ENCODE measurements at regions not wholly inside any gene's neighbourhood (a gene's known extent, or its start where the extent isn't known, plus 50 kb on each side); places are given as distances from the start of the nearest gene placed in this dataset.
"Not testable (repeated sequence)": the region's sequence is repeated elsewhere in the genome, so short reads cannot be mapped to it uniquely, and the experiment has no call there.

- DNase-seq (ENCODE audit: extremely low read depth, low read depth): no peak
These were observed 1227.2 kb downstream of the JRKL start for GRCh38 chr11:97617031-97617430.

- no peak for DNase-seq (ENCODE audit: extremely low read depth, low read depth)
These were observed 1230.2 kb downstream of the JRKL start for GRCh38 chr11:97620007-97620406.

DNA sequence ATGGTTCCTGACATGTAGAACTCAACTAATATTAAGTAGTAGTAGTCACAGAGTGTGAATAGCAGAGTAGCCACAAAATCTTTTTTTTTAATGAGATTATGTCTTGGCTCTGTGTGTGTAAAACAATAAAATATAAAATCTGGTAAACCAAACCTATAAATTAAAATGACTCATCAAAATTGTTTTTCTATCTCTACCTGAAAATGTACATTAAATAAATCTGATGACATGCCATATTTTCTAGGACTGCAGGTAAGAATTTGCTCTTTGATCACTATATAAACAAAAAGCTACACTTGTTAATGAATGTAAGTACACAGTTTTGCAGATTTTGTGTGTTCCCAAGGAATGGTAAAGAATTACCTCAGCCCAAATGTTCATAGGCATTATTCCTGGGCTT is 1231.5 kb downstream of the JRKL start:
- DNase-seq (ENCODE audit: extremely low read depth, low read depth): no peak

DNA sequence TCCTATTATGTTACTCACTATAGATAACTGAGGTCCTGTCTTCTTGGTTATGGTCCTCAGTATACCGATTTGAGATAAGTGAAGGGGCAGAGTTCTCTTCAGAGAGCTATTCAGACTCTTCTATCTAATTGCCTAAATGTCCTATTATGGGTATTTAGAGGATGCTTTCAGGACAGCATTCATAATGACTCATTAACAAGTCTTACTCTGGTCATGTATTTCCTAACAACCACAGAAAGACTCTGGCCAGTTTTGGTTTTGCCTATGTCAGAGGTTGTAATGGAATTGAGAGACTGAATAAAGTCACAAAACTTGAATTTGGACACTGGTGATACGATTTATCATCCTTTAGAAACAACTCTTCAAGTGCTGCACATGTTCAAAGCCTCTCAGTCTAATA is 1233.0 kb downstream of the JRKL start:
- no peak for DNase-seq (ENCODE audit: extremely low read depth, low read depth)

GRCh38 chr11:97636741-97637140 is 1246.9 kb downstream of the JRKL start:
- DNase-seq (ENCODE audit: extremely low read depth, low read depth): not testable (repeated sequence)

GRCh38 chr11:97637701-97638100 is 1247.9 kb downstream of the JRKL start:
- DNase-seq (ENCODE audit: extremely low read depth, low read depth): no peak

- DNase-seq (ENCODE audit: extremely low read depth, low read depth): no peak
These were observed 1248.9 kb downstream of the JRKL start for GRCh38 chr11:97638641-97639224.

DNA sequence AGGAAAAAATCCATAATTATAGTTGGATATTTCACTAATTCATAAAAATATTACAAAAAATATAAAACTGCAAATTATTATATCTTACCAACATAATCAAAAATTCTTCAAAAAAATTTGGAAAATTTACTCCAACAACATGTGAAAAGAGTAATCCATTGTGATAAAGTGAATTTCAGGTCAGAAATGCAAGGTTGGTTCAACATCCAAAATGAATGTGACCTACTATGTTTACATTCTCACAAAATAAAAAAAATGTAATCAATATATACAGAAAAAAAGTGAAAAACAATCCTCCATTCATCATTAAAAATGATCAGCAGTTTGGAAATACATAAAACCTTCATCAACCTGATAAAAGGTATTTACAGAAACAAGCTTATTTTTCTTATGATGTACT is 1252.2 kb downstream of the JRKL start:
- DNase-seq (ENCODE audit: extremely low read depth, low read depth): no peak

DNA sequence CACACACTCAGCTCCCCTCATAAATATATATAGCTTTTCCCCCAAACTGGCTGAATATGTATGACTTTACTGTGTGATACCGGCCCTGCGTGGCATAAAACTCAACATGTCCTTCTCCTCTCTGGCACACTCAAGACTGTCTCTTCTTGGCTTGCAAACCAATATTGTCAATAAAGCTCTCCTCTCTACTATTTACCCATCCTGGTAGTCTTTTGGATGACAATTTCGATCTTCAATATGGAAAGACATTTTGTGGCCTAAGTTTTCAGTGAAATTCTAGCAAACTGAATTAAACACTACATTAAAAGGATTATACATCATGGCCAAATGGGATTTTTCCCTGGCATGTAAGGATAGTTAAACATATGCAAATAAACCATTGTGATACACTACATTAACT is 1255.9 kb downstream of the JRKL start:
- no peak for DNase-seq (ENCODE audit: extremely low read depth, low read depth)

- DNase-seq (ENCODE audit: extremely low read depth, low read depth): no peak
These were observed 1266.5 kb downstream of the JRKL start for GRCh38 chr11:97656356-97656755.

- DNase-seq (ENCODE audit: extremely low read depth, low read depth): no peak
These were observed 1268.0 kb downstream of the JRKL start for GRCh38 chr11:97657852-97658251.

DNA sequence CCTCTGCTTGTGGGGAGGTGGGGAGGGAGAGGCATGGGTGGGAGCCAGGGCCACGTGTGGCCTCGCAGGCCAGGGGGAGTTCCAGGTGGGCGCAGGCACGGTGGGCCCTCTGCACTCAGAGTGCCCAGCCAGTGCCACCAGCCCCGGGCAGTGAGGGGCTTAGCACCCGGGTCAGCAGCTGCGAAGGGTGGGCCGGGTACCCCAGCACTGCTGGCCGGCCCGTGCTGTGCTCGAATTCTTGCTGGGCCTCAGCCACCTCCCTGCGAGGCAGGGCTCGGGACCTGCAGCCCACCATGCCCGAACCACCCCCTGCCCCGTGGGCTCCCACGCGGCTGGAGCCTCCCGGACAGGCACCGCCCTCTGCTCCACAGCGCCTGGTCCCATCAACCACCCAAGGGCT is 1277.2 kb downstream of the JRKL start:
- DNase-seq (ENCODE audit: extremely low read depth, low read depth): no peak

DNA sequence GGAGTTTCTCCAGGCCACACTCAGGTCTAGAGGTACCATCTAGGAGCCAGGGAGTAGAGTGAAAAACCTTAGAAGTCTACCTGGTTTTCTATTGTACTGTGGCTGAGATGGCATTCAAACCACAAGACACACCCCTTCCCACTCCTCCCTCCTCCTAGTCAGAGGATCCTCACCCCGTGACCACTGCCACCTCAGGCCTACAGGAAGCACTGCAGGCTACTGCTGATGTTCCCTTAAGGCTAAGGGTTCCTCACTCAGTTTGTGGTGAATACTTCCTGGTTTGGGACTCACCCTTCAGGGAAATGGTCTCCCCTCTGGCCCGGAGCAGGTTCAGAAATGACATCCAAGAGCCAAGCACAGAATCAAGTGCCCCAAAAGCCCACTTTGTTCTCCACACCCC is 1293.9 kb downstream of the JRKL start:
- DNase-seq (ENCODE audit: extremely low read depth, low read depth): no peak

- no peak for DNase-seq (ENCODE audit: extremely low read depth, low read depth)
These were observed 1295.0 kb downstream of the JRKL start for GRCh38 chr11:97684486-97685439.

- no peak for DNase-seq (ENCODE audit: extremely low read depth, low read depth)
These were observed 1295.9 kb downstream of the JRKL start for GRCh38 chr11:97685695-97686094.

DNA sequence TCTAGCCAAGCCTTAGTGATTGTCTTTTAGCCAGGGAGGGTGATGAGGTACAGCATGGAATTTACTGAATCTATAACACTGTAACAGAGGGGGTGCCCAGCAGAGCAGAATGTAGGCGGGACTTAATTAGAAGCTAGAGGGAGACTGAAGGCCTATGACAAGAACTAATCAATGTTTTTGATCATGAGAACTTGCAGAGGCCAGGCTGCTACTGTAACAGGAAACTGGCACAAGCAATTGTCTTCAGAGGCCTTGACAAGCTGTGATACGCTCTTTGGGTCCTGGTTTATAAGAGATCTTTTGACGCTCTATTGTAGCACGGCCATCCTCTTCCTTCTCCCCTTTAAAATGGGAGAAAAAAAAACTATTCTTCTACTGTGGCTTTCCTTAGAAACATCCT is 1297.3 kb downstream of the JRKL start:
- no peak for DNase-seq (ENCODE audit: extremely low read depth, low read depth)

DNA sequence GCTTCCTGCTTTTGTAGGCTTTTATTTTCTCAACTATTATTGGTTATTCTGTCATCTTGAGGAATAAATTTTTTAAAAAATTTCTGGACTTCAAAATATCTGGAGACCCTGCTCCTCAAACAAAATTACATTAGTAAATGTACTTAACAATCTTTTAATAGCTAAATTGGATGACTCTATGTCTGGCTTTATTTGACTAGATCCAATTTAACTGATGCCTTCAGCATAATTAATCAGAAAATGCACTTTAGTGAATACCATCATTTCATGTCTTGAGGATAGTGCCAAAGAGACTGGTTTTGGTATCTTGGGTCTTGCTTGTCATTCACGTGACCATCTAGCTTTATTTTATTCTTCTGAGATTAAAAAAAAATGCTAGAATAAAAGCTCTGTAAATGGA is 1301.2 kb downstream of the JRKL start:
- no peak for DNase-seq (ENCODE audit: extremely low read depth, low read depth)

- DNase-seq (ENCODE audit: extremely low read depth, low read depth): no peak
These were observed 1313.1 kb downstream of the JRKL start for GRCh38 chr11:97702951-97703350.

DNA sequence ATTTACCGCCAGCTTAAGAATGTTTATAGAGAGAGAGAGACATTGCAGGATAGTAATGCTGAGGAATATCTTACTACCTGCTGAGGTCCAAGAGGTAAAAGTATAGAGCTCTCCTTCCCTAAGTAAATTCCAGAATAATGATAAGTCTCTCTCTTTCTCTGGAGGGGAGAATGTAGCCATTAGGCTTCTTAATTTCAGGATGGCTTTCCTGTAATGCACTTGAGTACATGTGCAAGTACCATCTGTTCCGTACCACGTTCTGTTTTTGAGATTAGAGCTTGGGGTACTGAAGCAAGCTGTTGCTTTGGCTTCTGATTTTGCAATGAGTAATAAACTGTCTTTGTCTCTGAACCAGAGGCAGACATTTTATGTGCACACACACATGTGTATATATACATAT is 1314.0 kb downstream of the JRKL start:
- no peak for DNase-seq (ENCODE audit: extremely low read depth, low read depth)

DNA sequence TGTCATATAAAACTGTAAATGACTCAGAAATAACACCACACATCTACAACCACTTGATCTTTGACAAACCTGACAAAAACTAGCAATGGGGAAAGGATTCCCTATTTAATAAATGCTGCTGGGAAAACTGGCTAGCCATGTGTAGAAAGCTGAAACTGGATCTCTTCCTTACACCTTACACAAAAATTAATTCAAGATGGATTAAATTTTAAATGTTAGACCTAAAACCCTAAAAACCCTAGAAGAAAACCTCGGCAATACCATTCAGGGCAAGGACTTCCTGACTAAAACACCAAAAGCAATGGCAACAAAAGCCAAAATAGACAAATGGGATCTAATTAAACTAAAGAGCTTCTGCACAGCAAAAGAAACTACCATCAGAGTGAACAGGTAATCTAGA is 1315.3 kb upstream of the CNTN5 start:
- DNase-seq (ENCODE audit: extremely low read depth, low read depth): not testable (repeated sequence)

DNA sequence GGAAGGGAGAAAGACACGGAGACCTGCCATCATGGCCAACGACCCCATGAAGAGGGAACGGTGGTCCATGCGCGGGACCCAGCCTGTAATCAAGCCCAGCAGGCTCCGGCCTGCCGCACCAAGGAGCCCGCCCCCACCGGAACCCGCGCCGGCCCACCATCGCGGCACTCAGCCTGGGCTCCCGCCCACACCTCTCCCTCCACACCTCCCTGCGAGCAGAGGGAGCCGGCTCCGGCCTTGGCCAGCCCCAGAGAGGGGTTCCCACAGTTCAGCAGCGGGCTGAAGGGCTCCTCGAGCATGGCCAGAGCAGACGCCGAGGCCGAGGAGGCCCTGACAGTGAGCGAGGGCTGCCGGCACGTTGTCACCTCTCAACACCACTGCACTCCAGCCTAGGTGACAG is 1302.8 kb upstream of the CNTN5 start:
- DNase-seq (ENCODE audit: extremely low read depth, low read depth): no peak

DNA sequence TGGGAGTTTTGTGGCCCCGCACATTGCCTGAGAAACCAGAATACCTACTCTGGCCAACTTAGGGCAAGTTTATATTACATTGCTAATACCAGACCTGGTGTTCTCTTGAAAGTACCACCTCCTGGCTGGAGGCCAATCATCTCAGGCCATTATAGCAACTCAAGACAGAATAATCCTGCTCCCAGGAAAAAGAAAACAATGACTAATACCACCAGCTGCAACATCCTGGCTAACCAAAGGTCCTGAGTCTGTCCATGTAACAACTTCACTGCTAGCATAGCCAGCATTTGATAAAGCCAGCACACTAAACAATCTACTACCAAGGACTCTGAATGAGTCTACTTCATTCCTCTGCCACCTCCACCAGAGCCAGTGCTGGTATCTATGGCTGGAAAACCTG is 1298.7 kb upstream of the CNTN5 start:
- DNase-seq (ENCODE audit: extremely low read depth, low read depth): no peak

All from NCI-H460 (cell line).